KBM-7 (cell line): ENCODE measurements at regions not wholly inside any gene's neighbourhood (a gene's known extent, or its start where the extent isn't known, plus 50 kb on each side); places are given as distances from the start of the nearest gene placed in this dataset.

Source experiments
- DNase-seq: peaks from one replicate; pipeline ENCODE4 v3.0.0-alpha.2; 2015
- in situ Hi-C: fragments of 300-500 bp; cut with MboI; formaldehyde crosslinking; loops from 2 replicates; pipeline ENCODE4 v1.14.3; 2020; ENCODE audit warnings: low sequenced_read_pairs, low pct_unique_long_range_greater_than_20kb, mixed read lengths

GRCh38 chr10:42943025-42943818, 133.6 kb upstream of the RET start:
- in situ Hi-C loops = no loop called here
- DNase-seq = no peak

GRCh38 chr10:42948040-42948439, 128.8 kb upstream of the RET start:
- in situ Hi-C loops = no loop called here
- DNase-seq = no peak

GRCh38 chr10:42949287-42949686, 127.6 kb upstream of the RET start:
- no peak for DNase-seq
- in situ Hi-C loops = no loop called here

GRCh38 chr10:42950606-42951485, 126.0 kb upstream of the RET start:
- DNase-seq = no peak
- in situ Hi-C loops = no loop called here

- in situ Hi-C loops = no loop called here
- no peak for DNase-seq
Observed at GRCh38 chr10:42951486-42952251, 125.2 kb upstream of the RET start.

GRCh38 chr10:42952349-42952748, 124.5 kb upstream of the RET start:
- no peak for DNase-seq
- in situ Hi-C loops = no loop called here

GRCh38 chr10:42952931-42953683, 123.8 kb upstream of the RET start:
- no peak for DNase-seq
- in situ Hi-C loops = no loop called here

- in situ Hi-C loops = no loop called here
- no peak for DNase-seq
Observed at GRCh38 chr10:42953684-42954674, 122.9 kb upstream of the RET start.

- DNase-seq = no peak
- in situ Hi-C loops = no loop called here
Observed at GRCh38 chr10:42954766-42955492, 121.9 kb upstream of the RET start.

- in situ Hi-C loops = no loop called here
- DNase-seq = no peak
Observed at GRCh38 chr10:42955493-42955889, 121.4 kb upstream of the RET start.

GRCh38 chr10:42956045-42956444, 120.8 kb upstream of the RET start:
- no peak for DNase-seq
- in situ Hi-C loops = no loop called here

GRCh38 chr10:42958142-42958868, 118.6 kb upstream of the RET start:
- no peak for DNase-seq
- in situ Hi-C loops = no loop called here

- in situ Hi-C loops = no loop called here
- DNase-seq = no peak
Observed at GRCh38 chr10:42959833-42960232, 117.0 kb upstream of the RET start.

GRCh38 chr10:42960491-42960990, 116.3 kb upstream of the RET start:
- no peak for DNase-seq
- in situ Hi-C loops = no loop called here

GRCh38 chr10:42960991-42961795, 115.7 kb upstream of the RET start:
- in situ Hi-C loops = no loop called here
- no peak for DNase-seq

- DNase-seq = no peak
- in situ Hi-C loops = no loop called here
Observed at GRCh38 chr10:42961796-42962109, 115.1 kb upstream of the RET start.
